HEK293 (cell line): ENCODE measurements at regions not wholly inside any gene's neighbourhood (a gene's known extent, or its start where the extent isn't known, plus 50 kb on each side); places are given as distances from the start of the nearest gene placed in this dataset.

Experiments
- CTCF ChIA-PET: fragments of 350-600 bp; formaldehyde crosslinking; extraction: SDS; loops from one replicate; lab custom pipeline; 2021; ENCODE audit warnings: antibody characterized with exemption; lab: Yijun Ruan, JAX
- POLR2A ChIA-PET: fragments of 300-600 bp; formaldehyde crosslinking; extraction: SDS; loops from one replicate; lab custom pipeline; 2020; ENCODE audit warnings: antibody characterized with exemption, inconsistent platforms; lab: Yijun Ruan, JAX
- H3K27ac ChIP-seq: fragments of 200-500 bp; sonication (Bioruptor generic); 2 replicates; pipeline ENCODE4 v1.5.1; 2014; ENCODE audit warnings: low read depth, low read length, control low read depth, inconsistent platforms; ENCODE audit errors: extremely low read depth
- H3K36me3 ChIP-seq, 2 experiments: fragments of 200-500 bp in 1 of 2; sonication (Bioruptor generic) in 1 of 2; 1 replicate in 1 of 2; 2 replicates in 1 of 2; pipeline ENCODE4 v1.5.1; 2014 to 2017; ENCODE audit warnings: inconsistent platforms in 2 of 2, low read length in 2 of 2; ENCODE audit not compliant: control insufficient read depth in 2 of 2, insufficient read depth in 1 of 2
- H3K4me1 ChIP-seq: fragments of 200-500 bp; sonication (Bioruptor generic); 2 replicates; pipeline ENCODE4 v1.5.1; 2014; ENCODE audit warnings: mild to moderate bottlenecking, low read length, inconsistent platforms; ENCODE audit not compliant: control insufficient read depth, insufficient read depth
- H3K4me3 ChIP-seq: 2 replicates; pipeline ENCODE4 v1.5.1; 2011; ENCODE audit warnings: low read depth, mild to moderate bottlenecking, control low read depth, low read length, moderate library complexity
- H3K9me3 ChIP-seq: fragments of 200-500 bp; sonication (Bioruptor generic); 2 replicates; pipeline ENCODE4 v1.5.1; 2014; ENCODE audit warnings: low read depth, low read length, inconsistent platforms; ENCODE audit not compliant: control insufficient read depth, insufficient read depth
- GLI2 ChIP-seq: fragments of 450-650 bp; formaldehyde crosslinking; IDR thresholded peaks from 2 replicates; pipeline ENCODE4; 2017; ENCODE audit warnings: missing biosample characterization, missing genetic modification characterization, low read depth, borderline replicate concordance
- KLF8 ChIP-seq: fragments of 450-650 bp; formaldehyde crosslinking; IDR thresholded peaks from 2 replicates; pipeline ENCODE4 v1.5.1; 2016; ENCODE audit warnings: missing biosample characterization, missing genetic modification characterization
- MEIS1 ChIP-seq: sonication (generic); formaldehyde crosslinking; IDR thresholded peaks from 2 replicates; pipeline ENCODE4 v1.8.1; 2022; ENCODE audit warnings: missing genetic modification reagents, mild to moderate bottlenecking, borderline replicate concordance
- OSR2 ChIP-seq: fragments of 450-650 bp; formaldehyde crosslinking; IDR thresholded peaks from 2 replicates; pipeline ENCODE4 v1.5.1; 2016; ENCODE audit warnings: missing biosample characterization, missing genetic modification characterization
- YY2 ChIP-seq: fragments of 450-650 bp; formaldehyde crosslinking; IDR thresholded peaks from 2 replicates; pipeline ENCODE4 v1.5.1; 2016; ENCODE audit warnings: missing biosample characterization, missing genetic modification characterization
- ZNF112 ChIP-seq: fragments of 450-650 bp; formaldehyde crosslinking; IDR thresholded peaks from 2 replicates; pipeline ENCODE4 v1.5.0; 2017; ENCODE audit warnings: missing biosample characterization, missing genetic modification characterization
- ZNF121 ChIP-seq: fragments of 450-650 bp; formaldehyde crosslinking; IDR thresholded peaks from 2 replicates; pipeline ENCODE4 v1.5.1; 2016; ENCODE audit warnings: missing biosample characterization, missing genetic modification characterization
- ZNF138 ChIP-seq: fragments of 450-650 bp; formaldehyde crosslinking; IDR thresholded peaks from 2 replicates; pipeline ENCODE4 v1.5.1; 2016; ENCODE audit warnings: missing biosample characterization, missing genetic modification characterization, borderline replicate concordance
- ZNF169 ChIP-seq: fragments of 450-650 bp; formaldehyde crosslinking; IDR thresholded peaks from 2 replicates; pipeline ENCODE4 v1.5.1; 2016; ENCODE audit warnings: missing biosample characterization, missing genetic modification characterization
- ZNF274 ChIP-seq, 2 experiments: fragments of 200-500 bp in 1 of 2; fragments of 450-650 bp in 1 of 2; sonication (Bioruptor generic) in 1 of 2; formaldehyde crosslinking in 1 of 2; IDR thresholded peaks; 2 replicates each; pipeline versions ENCODE4 v1.5.1 to v1.6.1; 2014 to 2016; ENCODE audit warnings: borderline replicate concordance in 1 of 2, inconsistent platforms in 1 of 2, low read length in 1 of 2, missing biosample characterization in 1 of 2, missing genetic modification characterization in 1 of 2
- ZNF433 ChIP-seq: fragments of 450-650 bp; formaldehyde crosslinking; IDR thresholded peaks from 2 replicates; pipeline ENCODE4 v1.5.1; 2016; ENCODE audit warnings: missing biosample characterization, missing genetic modification characterization, low read depth
- ZNF585B ChIP-seq: fragments of 450-650 bp; formaldehyde crosslinking; IDR thresholded peaks from 2 replicates; pipeline ENCODE4 v1.5.1; 2016; ENCODE audit warnings: missing biosample characterization, missing genetic modification characterization
- ZNF621 ChIP-seq: fragments of 450-650 bp; formaldehyde crosslinking; IDR thresholded peaks from 2 replicates; pipeline ENCODE4 v1.5.1; 2017; ENCODE audit warnings: missing biosample characterization, missing genetic modification characterization
- ZNF707 ChIP-seq: fragments of 450-650 bp; formaldehyde crosslinking; IDR thresholded peaks from 2 replicates; pipeline ENCODE4 v1.5.1; 2016; ENCODE audit warnings: missing biosample characterization, missing genetic modification characterization
- ZNF792 ChIP-seq: fragments of 450-650 bp; formaldehyde crosslinking; IDR thresholded peaks from 2 replicates; pipeline ENCODE4 v1.5.1; 2016; ENCODE audit warnings: missing biosample characterization, missing genetic modification characterization
- ZNF830 ChIP-seq: fragments of 450-650 bp; IDR thresholded peaks from 2 replicates; pipeline ENCODE4 v1.5.0; 2018; ENCODE audit warnings: missing biosample characterization, missing genetic modification characterization, low read depth, mild to moderate bottlenecking, moderate library complexity
- ZNF837 ChIP-seq: fragments of 450-650 bp; formaldehyde crosslinking; IDR thresholded peaks from 2 replicates; pipeline ENCODE4 v1.5.1; 2016; ENCODE audit warnings: missing biosample characterization, missing genetic modification characterization
- TF ChIP-seq, protein P1 (sequence below): fragments of 450-650 bp; formaldehyde crosslinking; IDR thresholded peaks from 2 replicates; pipeline ENCODE4 v1.5.1; 2016; ENCODE audit warnings: missing biosample characterization, missing genetic modification characterization
- TF ChIP-seq, protein P2 (sequence below): fragments of 450-650 bp; formaldehyde crosslinking; IDR thresholded peaks from 2 replicates; pipeline ENCODE4 v1.5.1; 2016; ENCODE audit warnings: missing biosample characterization, missing genetic modification characterization
- TF ChIP-seq, protein P3 (sequence below): fragments of 450-650 bp; formaldehyde crosslinking; IDR thresholded peaks from 2 replicates; pipeline ENCODE4 v1.5.1; 2016; ENCODE audit warnings: missing biosample characterization, missing genetic modification characterization
- TF ChIP-seq, protein P4 (sequence below): fragments of 450-650 bp; formaldehyde crosslinking; IDR thresholded peaks from 2 replicates; pipeline ENCODE4 v1.5.1; 2016; ENCODE audit warnings: missing biosample characterization, missing genetic modification characterization

DNA sequence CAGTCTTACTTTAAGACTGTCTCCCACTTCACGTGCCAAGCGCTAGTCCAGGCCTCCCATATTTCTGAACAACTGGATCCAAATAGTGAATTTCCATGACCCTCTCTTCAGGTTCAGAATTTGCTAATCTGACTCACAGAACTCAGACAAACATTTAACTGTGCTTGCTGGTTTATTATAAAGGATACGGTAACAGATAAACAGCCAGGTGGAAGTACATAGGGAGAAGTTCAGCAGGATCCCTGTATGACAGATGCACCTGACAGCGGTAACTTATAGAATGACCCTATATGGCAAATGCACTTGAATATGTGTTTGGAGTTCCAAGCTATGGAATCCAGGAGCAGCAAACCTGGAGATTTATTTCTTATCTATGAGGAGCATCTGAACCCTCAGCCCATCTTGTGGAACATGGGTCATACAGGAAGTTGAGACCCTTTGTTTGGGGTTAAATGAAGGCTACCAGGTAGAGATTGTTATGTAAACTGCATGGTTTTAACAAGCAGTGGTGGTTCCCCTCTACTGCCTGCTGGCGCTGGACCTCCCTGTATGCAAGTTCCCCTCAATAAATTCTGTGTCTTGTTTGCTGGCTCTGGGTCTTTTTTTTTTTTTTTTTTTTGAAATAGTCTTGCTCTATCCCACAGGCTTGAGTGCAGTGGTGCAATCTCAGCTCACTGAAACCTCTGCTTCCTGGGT, 622.6 kb downstream of the KCNJ2 start:
- POLR2A ChIA-PET, result no interaction called here
- Histone ChIP-seq H3K4me1 (no peaks in the 10 kb centered on the region), H3K27ac (no peak overlapping the region)
- TF ChIP-seq, protein P1, sequence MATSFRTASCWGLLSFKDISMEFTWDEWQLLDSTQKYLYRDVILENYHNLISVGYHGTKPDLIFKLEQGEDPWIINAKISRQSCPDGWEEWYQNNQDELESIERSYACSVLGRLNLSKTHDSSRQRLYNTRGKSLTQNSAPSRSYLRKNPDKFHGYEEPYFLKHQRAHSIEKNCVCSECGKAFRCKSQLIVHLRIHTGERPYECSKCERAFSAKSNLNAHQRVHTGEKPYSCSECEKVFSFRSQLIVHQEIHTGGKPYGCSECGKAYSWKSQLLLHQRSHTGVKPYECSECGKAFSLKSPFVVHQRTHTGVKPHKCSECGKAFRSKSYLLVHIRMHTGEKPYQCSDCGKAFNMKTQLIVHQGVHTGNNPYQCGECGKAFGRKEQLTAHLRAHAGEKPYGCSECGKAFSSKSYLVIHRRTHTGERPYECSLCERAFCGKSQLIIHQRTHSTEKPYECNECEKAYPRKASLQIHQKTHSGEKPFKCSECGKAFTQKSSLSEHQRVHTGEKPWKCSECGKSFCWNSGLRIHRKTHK (tag by site-specific recombination), result no peak
- TF ChIP-seq ZNF585B (no peak), ZNF837 (tag by site-specific recombination) (no peak), KLF8 (tag by site-specific recombination) (no peak), GLI2 (tag by site-specific recombination) (no peak), ZNF707 (tag by site-specific recombination) (no peak), YY2 (no peak), ZNF274 (IDR thresholded peaks at IDR 0.05; ENCODE audit: low read length) (no peak), ZNF274 (tag by site-specific recombination; IDR thresholded peaks at IDR 0.05; ENCODE audit: borderline replicate concordance) (no peak), ZNF621 (tag by site-specific recombination) (no peak), MEIS1 (CRISPR knock-in tag) (no peak), OSR2 (tag by site-specific recombination) (no peak), ZNF830 (tag by site-specific recombination) (no peak), ZNF138 (no peak), ZNF169 (tag by site-specific recombination) (no peak), ZNF433 (no peak)
- TF ChIP-seq, protein P2, sequence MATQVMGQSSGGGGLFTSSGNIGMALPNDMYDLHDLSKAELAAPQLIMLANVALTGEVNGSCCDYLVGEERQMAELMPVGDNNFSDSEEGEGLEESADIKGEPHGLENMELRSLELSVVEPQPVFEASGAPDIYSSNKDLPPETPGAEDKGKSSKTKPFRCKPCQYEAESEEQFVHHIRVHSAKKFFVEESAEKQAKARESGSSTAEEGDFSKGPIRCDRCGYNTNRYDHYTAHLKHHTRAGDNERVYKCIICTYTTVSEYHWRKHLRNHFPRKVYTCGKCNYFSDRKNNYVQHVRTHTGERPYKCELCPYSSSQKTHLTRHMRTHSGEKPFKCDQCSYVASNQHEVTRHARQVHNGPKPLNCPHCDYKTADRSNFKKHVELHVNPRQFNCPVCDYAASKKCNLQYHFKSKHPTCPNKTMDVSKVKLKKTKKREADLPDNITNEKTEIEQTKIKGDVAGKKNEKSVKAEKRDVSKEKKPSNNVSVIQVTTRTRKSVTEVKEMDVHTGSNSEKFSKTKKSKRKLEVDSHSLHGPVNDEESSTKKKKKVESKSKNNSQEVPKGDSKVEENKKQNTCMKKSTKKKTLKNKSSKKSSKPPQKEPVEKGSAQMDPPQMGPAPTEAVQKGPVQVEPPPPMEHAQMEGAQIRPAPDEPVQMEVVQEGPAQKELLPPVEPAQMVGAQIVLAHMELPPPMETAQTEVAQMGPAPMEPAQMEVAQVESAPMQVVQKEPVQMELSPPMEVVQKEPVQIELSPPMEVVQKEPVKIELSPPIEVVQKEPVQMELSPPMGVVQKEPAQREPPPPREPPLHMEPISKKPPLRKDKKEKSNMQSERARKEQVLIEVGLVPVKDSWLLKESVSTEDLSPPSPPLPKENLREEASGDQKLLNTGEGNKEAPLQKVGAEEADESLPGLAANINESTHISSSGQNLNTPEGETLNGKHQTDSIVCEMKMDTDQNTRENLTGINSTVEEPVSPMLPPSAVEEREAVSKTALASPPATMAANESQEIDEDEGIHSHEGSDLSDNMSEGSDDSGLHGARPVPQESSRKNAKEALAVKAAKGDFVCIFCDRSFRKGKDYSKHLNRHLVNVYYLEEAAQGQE (tag by site-specific recombination), result no peak
- TF ChIP-seq, all 188 proteins: peak for 0
- H3K36me3 ChIP-seq, result no peaks in the 10 kb centered on the region
- H3K9me3 ChIP-seq, result no peaks in the 10 kb centered on the region
- no peak overlapping the region for H3K4me3 ChIP-seq
- CTCF ChIA-PET, result no interaction called here

DNA sequence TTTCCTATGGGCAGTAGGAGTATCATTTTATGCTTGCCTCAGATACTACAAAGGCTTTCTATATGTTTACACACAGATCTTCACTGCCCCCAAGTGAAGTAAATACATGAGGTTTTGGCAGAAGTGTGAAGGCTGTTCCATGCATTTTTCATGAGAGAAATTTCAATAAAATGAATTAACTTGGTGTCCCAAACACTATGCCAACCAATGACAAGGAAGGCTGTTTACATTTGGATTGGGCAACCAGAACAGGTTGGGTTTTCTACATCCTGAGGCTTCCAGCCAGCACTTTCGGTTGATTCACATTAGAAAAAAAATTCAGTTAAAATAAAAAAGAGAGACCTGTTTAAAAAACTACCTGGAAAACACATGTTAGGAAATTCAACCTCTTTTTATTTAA, 625.4 kb downstream of the KCNJ2 start:
- CTCF ChIA-PET, result no interaction called here
- POLR2A ChIA-PET, result no interaction called here

More for the DNA sequence above, 625.4 kb downstream of the KCNJ2 start:
- Histone ChIP-seq H3K4me3 (no peak overlapping the region), H3K4me1 (no peaks in the 10 kb centered on the region), H3K36me3 (no peaks in the 10 kb centered on the region), H3K27ac (no peak overlapping the region), H3K9me3 (no peaks in the 10 kb centered on the region)
- no peak for TF ChIP-seq ZNF112 (tag by site-specific recombination)
- no peak for TF ChIP-seq ZNF792 (tag by site-specific recombination)
- TF ChIP-seq, protein P3, sequence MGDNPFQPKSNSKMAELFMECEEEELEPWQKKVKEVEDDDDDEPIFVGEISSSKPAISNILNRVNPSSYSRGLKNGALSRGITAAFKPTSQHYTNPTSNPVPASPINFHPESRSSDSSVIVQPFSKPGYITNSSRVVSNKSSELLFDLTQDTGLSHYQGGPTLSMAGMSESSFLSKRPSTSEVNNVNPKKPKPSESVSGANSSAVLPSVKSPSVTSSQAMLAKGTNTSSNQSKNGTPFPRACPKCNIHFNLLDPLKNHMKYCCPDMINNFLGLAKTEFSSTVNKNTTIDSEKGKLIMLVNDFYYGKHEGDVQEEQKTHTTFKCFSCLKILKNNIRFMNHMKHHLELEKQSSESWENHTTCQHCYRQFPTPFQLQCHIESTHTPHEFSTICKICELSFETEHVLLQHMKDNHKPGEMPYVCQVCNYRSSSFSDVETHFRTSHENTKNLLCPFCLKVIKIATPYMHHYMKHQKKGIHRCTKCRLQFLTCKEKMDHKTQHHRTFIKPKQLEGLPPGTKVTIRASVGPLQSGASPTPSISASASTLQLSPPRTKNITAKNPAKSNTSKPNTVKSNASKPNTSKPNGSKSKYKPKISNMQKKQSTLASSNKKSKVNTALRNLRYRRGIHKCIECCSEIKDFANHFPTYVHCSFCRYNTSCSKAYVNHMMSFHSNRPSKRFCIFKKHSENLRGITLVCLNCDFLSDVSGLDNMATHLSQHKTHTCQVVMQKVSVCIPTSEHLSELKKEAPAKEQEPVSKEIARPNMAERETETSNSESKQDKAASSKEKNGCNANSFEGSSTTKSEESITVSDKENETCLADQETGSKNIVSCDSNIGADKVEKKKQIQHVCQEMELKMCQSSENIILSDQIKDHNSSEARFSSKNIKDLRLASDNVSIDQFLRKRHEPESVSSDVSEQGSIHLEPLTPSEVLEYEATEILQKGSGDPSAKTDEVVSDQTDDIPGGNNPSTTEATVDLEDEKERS (tag by site-specific recombination), result no peak
- TF ChIP-seq, protein P4, sequence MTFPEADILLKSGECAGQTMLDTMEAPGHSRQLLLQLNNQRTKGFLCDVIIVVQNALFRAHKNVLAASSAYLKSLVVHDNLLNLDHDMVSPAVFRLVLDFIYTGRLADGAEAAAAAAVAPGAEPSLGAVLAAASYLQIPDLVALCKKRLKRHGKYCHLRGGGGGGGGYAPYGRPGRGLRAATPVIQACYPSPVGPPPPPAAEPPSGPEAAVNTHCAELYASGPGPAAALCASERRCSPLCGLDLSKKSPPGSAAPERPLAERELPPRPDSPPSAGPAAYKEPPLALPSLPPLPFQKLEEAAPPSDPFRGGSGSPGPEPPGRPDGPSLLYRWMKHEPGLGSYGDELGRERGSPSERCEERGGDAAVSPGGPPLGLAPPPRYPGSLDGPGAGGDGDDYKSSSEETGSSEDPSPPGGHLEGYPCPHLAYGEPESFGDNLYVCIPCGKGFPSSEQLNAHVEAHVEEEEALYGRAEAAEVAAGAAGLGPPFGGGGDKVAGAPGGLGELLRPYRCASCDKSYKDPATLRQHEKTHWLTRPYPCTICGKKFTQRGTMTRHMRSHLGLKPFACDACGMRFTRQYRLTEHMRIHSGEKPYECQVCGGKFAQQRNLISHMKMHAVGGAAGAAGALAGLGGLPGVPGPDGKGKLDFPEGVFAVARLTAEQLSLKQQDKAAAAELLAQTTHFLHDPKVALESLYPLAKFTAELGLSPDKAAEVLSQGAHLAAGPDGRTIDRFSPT (tag by site-specific recombination), result no peak
- no peak for TF ChIP-seq ZNF121 (tag by site-specific recombination)
